Natural killer cell (primary cell): ENCODE measurements at regions not wholly inside any gene's neighbourhood (a gene's known extent, or its start where the extent isn't known, plus 50 kb on each side); places are given as distances from the start of the nearest gene placed in this dataset.

ENCODE experiments used
- ATAC-seq, 3 donors: fragments of 150-1000 bp in 2 of 3; fragments of 200-7000 bp in 1 of 3; cut with Tn5 transposase; 1 replicate in 1 of 3; 2 replicates in 2 of 3; pipeline ENCODE4 v1.10.0; 2021; ENCODE audit warnings: mild to moderate bottlenecking in 2 of 3, moderate library complexity in 2 of 3
- DNase-seq, 2 donors: peaks; one replicate each; pipeline versions ENCODE4 v3.0.0 to v3.0.0-alpha.2; 2013 to 2021; ENCODE audit warnings: mixed read lengths in 1 of 2
- H3K27ac ChIP-seq: one replicate; pipeline ENCODE4 v1.5.1; 2013; ENCODE audit warnings: mild to moderate bottlenecking, low read length
- H3K27me3 ChIP-seq: one replicate; pipeline ENCODE4 v1.6.1; 2013; ENCODE audit warnings: low read length; ENCODE audit not compliant: control insufficient read depth, insufficient read depth
- H3K36me3 ChIP-seq: one replicate; pipeline ENCODE4 v1.6.1; 2013; ENCODE audit warnings: low read length; ENCODE audit not compliant: control insufficient read depth, insufficient read depth
- H3K4me1 ChIP-seq: one replicate; pipeline ENCODE4 v1.6.1; 2013; ENCODE audit warnings: low read length; ENCODE audit not compliant: control insufficient read depth, insufficient read depth
- H3K4me3 ChIP-seq: one replicate; pipeline ENCODE4 v1.5.1; 2013; ENCODE audit warnings: low read length
- H3K9me3 ChIP-seq: one replicate; pipeline ENCODE4 v1.6.1; 2013; ENCODE audit warnings: low read length; ENCODE audit not compliant: control insufficient read depth, insufficient read depth
- H3K27ac Mint-ChIP-seq, 2 donors: one replicate each; pipeline ENCODE4 v1.8.0; 2022; ENCODE audit warnings: mild to moderate bottlenecking in 2 of 2, mixed read lengths in 2 of 2, moderate library complexity in 1 of 2
- H3K27me3 Mint-ChIP-seq, 2 donors: one replicate each; pipeline ENCODE4 v1.8.0; 2022; ENCODE audit warnings: low read depth in 2 of 2, mixed read lengths in 2 of 2
- H3K36me3 Mint-ChIP-seq: one replicate; pipeline ENCODE4 v1.8.0; 2022; ENCODE audit warnings: mixed read lengths
- H3K4me1 Mint-ChIP-seq, 2 donors: one replicate each; pipeline ENCODE4 v1.8.0; 2022; ENCODE audit warnings: mixed read lengths in 2 of 2
- H3K4me3 Mint-ChIP-seq: one replicate; pipeline ENCODE4 v1.8.0; 2022; ENCODE audit warnings: mild to moderate bottlenecking, moderate library complexity, mixed read lengths
- H3K9me3 Mint-ChIP-seq, 2 donors: one replicate each; pipeline ENCODE4 v1.8.0; 2022; ENCODE audit warnings: mixed read lengths in 2 of 2
- WGBS: methylation state at CpG from one replicate; pipeline ENCODE4 v1.1.7; 2013; ENCODE audit warnings: missing lambda C conversion rate; ENCODE audit not compliant: insufficient coverage; 5-methylcytosine and 5-hydroxymethylcytosine counted together
- intact Hi-C: fragments of 100-400 bp; cut with micrococcal nuclease; formaldehyde crosslinking; loops from one replicate; pipeline ENCODE4 v1.14.2; 2022
- TF ChIP-seq, protein P1 (sequence below): fragments of 200-600 bp; IDR thresholded peaks from one replicate; pipeline ENCODE4 v1.8.0; 2022; ENCODE audit warnings: antibody characterized with exemption

DNA sequence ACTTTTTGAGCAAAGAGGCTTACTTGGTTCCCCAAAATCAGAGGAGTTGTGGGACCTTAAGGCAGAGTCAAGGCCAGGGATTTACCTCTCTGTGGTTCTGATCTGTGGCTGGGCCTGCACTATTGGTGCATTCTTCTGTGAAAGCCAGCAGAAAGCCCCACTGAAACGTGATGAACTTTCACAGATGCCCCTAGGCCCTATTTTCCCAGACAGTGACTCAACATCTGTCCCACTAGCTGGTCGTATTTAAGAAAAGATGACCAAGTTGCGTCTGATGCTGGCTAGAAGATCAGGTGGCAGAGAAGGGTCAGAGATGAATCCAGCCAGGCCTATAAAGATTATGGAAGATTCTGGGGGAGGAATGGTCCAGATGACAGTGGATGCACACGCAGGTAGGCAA, 153.1 kb downstream of the ACTL7B start:
- Histone ChIP-seq H3K4me3 (no peak overlapping the region), H3K4me1 (no peaks in the 10 kb centered on the region), H3K27ac (no peak overlapping the region), H3K9me3 (no peaks in the 10 kb centered on the region), H3K36me3 (no peaks in the 10 kb centered on the region), H3K27me3 (no peaks in the 10 kb centered on the region)
- intact Hi-C loops, result no loop called here
- DNase-seq (no peak), ATAC-seq (no peak)
- Mint-ChIP-seq H3K4me3 (no peak overlapping the region), H3K27me3 (no peaks in the 10 kb centered on the region), H3K36me3 (no peaks in the 10 kb centered on the region), H3K9me3 (peaks cover 0 to 6% of the 10 kb centered on the region in 2 donors), H3K4me1 (no peaks in the 10 kb centered on the region), H3K27ac (no peak overlapping the region)
- TF ChIP-seq, protein P1, sequence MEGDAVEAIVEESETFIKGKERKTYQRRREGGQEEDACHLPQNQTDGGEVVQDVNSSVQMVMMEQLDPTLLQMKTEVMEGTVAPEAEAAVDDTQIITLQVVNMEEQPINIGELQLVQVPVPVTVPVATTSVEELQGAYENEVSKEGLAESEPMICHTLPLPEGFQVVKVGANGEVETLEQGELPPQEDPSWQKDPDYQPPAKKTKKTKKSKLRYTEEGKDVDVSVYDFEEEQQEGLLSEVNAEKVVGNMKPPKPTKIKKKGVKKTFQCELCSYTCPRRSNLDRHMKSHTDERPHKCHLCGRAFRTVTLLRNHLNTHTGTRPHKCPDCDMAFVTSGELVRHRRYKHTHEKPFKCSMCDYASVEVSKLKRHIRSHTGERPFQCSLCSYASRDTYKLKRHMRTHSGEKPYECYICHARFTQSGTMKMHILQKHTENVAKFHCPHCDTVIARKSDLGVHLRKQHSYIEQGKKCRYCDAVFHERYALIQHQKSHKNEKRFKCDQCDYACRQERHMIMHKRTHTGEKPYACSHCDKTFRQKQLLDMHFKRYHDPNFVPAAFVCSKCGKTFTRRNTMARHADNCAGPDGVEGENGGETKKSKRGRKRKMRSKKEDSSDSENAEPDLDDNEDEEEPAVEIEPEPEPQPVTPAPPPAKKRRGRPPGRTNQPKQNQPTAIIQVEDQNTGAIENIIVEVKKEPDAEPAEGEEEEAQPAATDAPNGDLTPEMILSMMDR, result no peak
- 77% methylated on average over 4 of the region's 4 CpGs for WGBS

DNA sequence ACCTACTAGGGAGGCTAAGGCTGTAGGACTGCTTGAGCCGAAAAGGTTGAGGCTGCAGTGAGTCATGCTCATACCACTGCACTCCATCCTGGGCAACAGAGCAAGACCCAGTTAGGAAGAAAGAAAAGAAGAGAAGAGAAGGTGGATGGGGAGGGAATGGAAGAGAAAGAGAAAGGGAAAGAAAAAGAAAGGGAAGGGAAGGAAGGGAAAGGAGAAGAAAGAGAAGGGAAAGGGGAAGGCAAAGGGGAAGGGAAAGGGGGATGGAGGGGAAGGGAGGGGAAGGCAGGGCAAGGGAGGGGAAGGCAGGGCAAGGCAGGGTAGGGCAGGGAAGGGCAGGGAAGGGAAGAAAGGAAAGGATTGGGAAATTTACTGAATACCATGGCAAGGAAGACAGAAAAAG, 157.0 kb downstream of the ACTL7B start:
- H3K27ac ChIP-seq, result no peak overlapping the region
- H3K27ac Mint-ChIP-seq, result no peak overlapping the region
- ATAC-seq, result no peak
- DNase-seq, result no peak
- H3K4me1 Mint-ChIP-seq, result no peaks in the 10 kb centered on the region
- intact Hi-C loops, result no loop called here
- no peaks in the 10 kb centered on the region for H3K27me3 ChIP-seq
- H3K36me3 ChIP-seq, result no peaks in the 10 kb centered on the region
- no peaks in the 10 kb centered on the region for H3K27me3 Mint-ChIP-seq
- WGBS, result 0% methylated on average over 1 of the region's 1 CpG
- TF ChIP-seq, protein P1, result no peak
- no peaks in the 10 kb centered on the region for H3K4me1 ChIP-seq
- H3K9me3 ChIP-seq, result peaks cover 4% of the 10 kb centered on the region
- H3K4me3 Mint-ChIP-seq, result no peak overlapping the region
- no peak overlapping the region for H3K4me3 ChIP-seq
- peaks cover 4 to 7% of the 10 kb centered on the region in 2 donors for H3K9me3 Mint-ChIP-seq
- H3K36me3 Mint-ChIP-seq, result no peaks in the 10 kb centered on the region

DNA sequence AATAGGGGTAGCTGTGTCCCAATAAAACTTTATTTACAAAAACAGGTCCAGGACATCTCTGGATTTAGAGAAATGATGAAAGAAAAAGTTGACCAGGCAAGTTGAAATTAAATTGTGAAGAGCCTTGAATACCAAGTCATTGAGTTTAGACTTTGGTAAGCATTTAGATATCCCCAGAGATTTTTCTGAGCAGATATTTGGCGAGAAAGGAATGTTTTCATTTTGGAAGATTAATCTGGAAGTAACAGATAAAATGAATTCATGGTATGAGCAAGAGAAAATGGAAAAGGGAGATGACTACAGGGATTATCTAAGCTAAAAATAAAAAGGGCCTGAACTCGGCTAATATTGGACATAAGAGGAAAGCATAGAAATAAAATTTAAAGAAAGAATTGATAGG, 157.6 kb downstream of the ACTL7B start:
- peaks cover 4% of the 10 kb centered on the region for H3K9me3 ChIP-seq
- H3K36me3 Mint-ChIP-seq, result no peaks in the 10 kb centered on the region
- DNase-seq (no peak), ATAC-seq (no peak)
- H3K27ac Mint-ChIP-seq, result no peak overlapping the region
- no peaks in the 10 kb centered on the region for H3K36me3 ChIP-seq
- H3K27ac ChIP-seq, result no peak overlapping the region
- H3K27me3 ChIP-seq, result no peaks in the 10 kb centered on the region
- TF ChIP-seq, protein P1, result no peak
- H3K9me3 Mint-ChIP-seq, result peaks cover 4 to 10% of the 10 kb centered on the region in 2 donors
- no peak overlapping the region for H3K4me3 ChIP-seq
- 83% methylated on average over 2 of the region's 2 CpGs for WGBS
- intact Hi-C loops, result no loop called here
- no peaks in the 10 kb centered on the region for H3K4me1 Mint-ChIP-seq
- no peaks in the 10 kb centered on the region for H3K4me1 ChIP-seq
- H3K4me3 Mint-ChIP-seq, result no peak overlapping the region
- no peaks in the 10 kb centered on the region for H3K27me3 Mint-ChIP-seq

DNA sequence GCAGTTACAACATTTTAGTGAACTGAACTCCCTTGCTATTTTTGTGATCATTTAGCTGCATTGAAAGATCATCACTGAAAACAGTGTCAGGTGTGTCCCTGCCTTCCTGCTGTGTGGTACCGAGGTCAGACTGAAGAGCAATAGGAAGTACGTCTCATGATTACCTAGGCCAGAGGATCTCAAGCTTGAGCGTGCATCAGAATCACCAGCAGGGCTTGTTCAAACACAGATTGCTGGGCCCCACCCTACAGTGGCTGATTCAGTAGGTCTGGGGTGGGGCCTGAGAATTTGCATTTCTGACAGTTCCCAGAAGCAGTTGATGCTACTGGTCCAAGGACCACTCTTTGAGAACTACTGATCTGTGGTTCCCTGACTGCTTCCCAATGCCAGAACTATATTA, 159.6 kb downstream of the ACTL7B start:
- WGBS, result 89% methylated on average over 3 of the region's 3 CpGs
- H3K4me1 Mint-ChIP-seq, result no peaks in the 10 kb centered on the region
- Histone ChIP-seq H3K9me3 (peaks cover 4% of the 10 kb centered on the region), H3K36me3 (no peaks in the 10 kb centered on the region), H3K4me1 (no peaks in the 10 kb centered on the region), H3K27ac (no peak overlapping the region), H3K4me3 (no peak overlapping the region), H3K27me3 (no peaks in the 10 kb centered on the region)
- DNase-seq (no peak), ATAC-seq (no peak)
- TF ChIP-seq, protein P1, result no peak
- intact Hi-C loops, result no loop called here
- H3K27me3 Mint-ChIP-seq, result no peaks in the 10 kb centered on the region
- H3K27ac Mint-ChIP-seq, result no peak overlapping the region
- H3K9me3 Mint-ChIP-seq, result peaks cover 4 to 12% of the 10 kb centered on the region in 2 donors
- H3K4me3 Mint-ChIP-seq, result no peak overlapping the region
- H3K36me3 Mint-ChIP-seq, result no peaks in the 10 kb centered on the region
